KBM-7 (cell line): ENCODE measurements at regions not wholly inside any gene's neighbourhood (a gene's known extent, or its start where the extent isn't known, plus 50 kb on each side); places are given as distances from the start of the nearest gene placed in this dataset.
"Not testable (repeated sequence)": the region's sequence is repeated elsewhere in the genome, so short reads cannot be mapped to it uniquely, and the experiment has no call there.

Source experiments
- DNase-seq: peaks from one replicate; pipeline ENCODE4 v3.0.0-alpha.2; 2015
- in situ Hi-C: fragments of 300-500 bp; cut with MboI; formaldehyde crosslinking; loops from 2 replicates; pipeline ENCODE4 v1.14.3; 2020; ENCODE audit warnings: low sequenced_read_pairs, low pct_unique_long_range_greater_than_20kb, mixed read lengths

DNA sequence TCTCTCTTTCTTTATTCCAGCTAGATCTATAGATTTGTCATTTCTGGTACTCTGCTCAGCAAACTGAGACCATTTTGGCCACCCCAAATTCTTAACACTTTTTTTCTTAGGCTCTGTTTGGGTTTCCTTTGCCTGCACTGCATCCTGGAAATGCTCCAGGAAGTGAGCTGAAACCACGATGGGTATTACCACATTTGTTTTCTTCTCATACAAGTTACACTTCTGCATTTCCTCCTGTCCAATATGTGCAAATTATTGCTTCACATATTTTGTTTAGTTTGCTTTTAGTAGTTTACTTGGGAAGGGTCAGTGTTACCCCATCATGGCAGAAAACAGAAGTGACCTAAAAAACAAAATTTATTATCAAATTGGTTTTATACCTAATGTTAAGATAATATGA lies 498.6 kb upstream of the GRIN3A start:
- in situ Hi-C loops, result no loop called here
- DNase-seq, result no peak

DNA sequence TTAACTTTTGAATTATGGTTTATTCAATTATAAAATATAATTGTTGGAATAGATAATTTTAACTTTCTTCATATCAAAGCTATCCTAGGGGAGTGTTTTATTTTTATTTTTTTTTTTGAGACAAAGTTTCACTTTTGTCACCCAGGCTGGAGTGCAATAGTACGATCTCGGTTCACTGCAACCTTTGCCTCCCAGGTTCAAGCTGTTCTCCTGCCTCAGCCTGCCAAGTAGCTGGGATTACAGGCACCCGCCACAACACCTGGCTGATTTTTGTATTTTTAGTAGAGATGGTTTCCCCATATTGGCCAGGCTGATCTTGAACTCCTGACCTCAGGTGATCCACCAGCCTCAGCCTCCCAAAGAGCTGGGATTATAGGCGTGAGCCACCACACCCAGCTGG lies 489.0 kb upstream of the GRIN3A start:
- DNase-seq, in situ Hi-C loops: not testable (repeated sequence)

DNA sequence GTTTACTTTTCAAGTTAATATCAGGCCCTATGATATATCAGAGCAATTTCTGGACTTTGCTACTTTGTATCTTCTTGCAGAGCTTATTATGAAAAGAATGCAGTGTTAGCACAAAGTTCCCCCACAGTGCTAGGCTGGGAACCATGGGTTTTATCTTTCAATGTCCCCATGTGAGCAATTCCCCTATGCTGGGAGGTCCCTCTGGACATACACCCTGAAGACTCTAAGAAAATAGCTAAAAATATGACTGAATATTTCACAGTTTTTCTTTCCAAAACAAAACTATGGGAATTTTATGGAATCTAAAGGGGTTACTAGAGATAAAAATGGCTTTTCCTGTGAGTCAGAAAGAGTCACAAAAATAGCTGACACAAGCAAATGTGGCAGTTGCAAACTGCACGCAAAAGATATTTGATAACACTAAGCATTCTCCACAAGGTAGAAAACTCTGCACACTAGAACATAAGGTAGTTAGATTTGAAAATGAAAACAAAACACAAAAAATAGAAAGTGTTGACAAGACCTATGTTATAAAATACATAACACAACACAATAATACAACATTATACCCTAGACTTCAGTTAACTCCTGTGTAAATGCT lies 487.5 kb upstream of the GRIN3A start:
- no peak for DNase-seq
- in situ Hi-C loops, result no loop called here

DNA sequence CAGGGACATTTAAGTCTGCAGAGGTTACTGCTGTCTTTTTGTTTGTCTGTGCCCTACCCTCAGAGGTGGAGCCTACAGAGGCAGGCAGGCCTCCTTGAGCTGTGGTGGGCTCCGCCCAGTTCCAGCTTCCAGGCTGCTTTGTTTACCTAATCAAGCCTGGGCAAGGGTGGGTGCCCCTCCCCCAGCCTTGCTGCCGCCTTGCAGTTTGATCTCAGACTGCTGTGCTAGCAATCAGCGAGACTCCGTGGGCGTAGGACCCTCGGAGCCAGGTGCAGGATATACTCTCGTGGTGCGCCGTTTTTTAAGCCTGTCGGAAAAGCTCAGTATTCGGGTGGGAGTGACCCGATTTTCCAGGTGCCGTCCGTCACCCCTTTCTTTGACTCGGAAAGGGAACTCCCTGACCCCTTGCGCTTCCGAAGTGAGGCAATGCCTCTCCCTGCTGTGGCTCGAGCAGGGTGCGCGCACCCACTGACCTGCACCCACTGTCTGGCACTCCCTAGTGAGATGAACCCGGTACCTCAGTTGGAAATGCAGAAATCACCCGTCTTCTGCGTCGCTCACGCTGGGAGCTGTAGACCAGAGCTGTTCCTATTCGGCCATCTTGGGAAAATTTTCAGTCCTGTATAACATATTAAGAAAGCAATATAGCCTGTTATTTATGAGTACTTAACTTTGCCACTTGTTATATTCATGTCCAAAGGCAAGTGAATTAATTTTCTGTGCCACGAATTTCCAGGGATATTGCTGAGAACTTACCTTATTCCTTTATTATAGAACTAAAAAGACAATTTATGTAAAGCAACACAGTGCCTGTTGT lies 485.1 kb upstream of the GRIN3A start:
- in situ Hi-C loops, DNase-seq: not testable (repeated sequence)

DNA sequence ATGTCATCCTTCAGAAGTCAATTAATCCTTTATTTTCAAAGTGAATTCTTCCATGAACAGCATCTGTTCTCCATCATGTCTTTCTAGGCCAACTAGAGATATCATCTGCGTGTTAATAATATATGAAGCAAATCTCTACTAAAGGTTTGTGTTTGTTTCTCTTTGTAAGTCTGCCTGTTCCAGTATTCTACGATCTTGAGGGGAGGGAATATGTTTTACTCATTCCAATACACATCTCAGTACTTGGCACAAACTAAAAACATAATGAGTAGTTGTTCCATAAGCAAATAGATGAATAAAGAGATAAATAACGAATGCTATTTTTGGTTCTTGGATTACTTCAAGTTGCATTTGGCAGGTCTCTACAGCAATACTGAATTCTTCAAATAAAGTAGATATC lies 470.7 kb upstream of the GRIN3A start:
- in situ Hi-C loops, result no loop called here
- DNase-seq, result no peak

DNA sequence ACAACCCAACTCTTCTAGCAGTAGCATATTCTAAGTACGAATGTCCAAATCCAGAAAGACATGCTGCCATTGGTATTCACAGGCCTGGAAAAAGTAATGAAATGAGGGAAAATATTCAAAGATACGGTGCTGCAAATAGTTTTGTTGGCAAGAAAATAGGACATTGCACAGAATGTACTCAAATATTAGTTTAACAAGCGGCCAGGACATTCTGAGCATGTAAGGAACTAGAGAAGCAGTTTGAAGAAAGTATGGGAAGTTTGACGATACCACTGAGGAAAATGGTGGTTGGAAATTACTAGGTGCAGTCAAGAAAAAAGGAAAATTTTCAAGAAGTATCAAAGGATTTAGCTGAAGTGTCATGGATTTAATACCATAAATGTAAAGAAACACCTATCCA lies 468.0 kb upstream of the GRIN3A start:
- in situ Hi-C loops, result no loop called here
- DNase-seq, result no peak

DNA sequence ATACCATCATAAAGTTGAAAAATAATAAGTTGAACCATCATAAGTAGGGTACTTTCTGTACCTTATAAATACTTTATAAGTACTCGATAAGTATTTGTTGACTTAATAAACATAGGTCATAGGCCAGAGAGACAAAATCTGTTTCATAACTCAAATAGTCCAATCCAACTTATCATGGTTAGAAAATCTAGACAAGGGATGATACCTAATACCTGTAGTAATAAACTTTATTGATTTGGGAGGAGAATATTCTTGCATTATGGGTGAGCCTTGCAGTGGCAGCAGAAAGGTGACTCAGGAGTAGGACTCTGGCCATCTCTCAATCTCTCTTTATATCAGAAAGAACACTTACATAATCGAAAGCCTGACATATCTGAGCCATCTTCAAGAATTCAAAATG lies 466.8 kb upstream of the GRIN3A start:
- no peak for DNase-seq
- in situ Hi-C loops, result no loop called here

DNA sequence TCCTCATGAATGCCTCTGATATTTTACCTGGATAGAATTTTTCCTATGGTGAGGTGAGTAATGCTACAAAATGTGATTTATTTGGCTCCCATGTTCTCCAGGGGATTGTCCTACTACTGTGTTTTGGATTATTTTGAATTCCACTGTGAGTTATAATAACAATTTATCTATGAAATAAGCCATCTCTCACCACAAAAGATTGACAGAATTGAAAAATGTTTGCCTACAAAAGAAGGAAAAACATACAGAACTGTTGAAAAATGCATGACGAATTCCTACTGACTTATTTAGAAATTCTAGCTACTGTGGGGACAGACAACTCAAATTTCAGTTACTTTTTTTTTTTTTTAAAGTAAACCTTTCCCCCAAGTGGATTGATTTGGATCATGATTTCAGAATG lies 463.7 kb upstream of the GRIN3A start:
- in situ Hi-C loops, result no loop called here
- no peak for DNase-seq

DNA sequence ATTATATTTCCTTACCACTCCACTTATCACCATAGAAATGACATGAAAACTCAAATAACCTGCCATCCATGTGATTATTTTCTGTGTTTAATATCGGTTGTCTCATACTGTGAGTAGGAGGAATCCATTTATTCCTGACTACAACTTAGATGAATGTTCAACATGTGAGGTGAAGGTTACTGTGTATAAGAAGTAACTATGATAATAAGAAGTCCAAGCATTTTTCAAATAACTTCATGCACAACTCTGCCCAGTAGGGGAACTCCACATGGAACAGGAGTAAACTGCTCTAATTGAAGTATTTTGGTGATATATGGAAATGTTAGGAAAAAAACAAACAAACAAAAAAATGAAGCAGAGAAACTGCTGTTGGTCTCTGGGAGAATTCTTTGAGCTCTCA lies 447.5 kb upstream of the GRIN3A start:
- DNase-seq, result no peak
- in situ Hi-C loops, result no loop called here

DNA sequence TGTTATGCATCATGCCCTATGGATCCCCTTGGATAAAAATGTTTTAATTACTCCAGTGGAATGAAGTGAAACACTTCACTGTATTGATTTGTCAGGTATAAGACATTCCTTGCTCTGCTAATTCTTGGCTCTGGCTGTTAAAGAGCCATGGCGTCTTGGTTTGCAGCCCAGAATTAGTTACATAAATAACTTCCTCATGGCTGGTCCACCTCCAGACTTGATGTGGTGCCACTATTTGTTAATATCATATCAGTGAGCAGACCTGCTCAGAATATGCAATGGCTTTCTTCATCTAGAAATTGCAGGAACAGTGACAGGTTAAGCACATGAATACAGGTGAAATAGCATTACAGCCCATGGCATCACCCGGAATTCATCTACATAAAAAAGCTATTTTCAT lies 446.9 kb upstream of the GRIN3A start:
- no peak for DNase-seq
- in situ Hi-C loops, result no loop called here

DNA sequence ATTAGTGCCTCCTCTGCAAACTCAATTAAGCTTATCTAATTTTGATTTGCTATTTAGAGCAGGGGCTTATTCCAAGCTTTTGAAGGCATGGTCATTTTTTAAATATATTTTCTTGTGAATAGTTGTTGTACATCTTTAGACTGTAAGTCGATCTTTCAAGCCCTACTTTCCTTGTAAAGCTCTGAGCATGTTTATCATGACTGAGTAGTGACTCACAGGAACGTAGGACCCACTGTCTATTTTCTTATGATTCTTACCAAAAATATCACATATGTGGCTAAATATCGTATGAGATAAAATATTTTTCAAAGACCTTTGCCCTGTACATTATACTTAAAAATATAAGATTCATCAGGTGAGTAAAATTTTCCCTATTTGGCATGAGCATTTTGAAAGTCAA lies 440.4 kb upstream of the GRIN3A start:
- in situ Hi-C loops, result no loop called here
- no peak for DNase-seq

DNA sequence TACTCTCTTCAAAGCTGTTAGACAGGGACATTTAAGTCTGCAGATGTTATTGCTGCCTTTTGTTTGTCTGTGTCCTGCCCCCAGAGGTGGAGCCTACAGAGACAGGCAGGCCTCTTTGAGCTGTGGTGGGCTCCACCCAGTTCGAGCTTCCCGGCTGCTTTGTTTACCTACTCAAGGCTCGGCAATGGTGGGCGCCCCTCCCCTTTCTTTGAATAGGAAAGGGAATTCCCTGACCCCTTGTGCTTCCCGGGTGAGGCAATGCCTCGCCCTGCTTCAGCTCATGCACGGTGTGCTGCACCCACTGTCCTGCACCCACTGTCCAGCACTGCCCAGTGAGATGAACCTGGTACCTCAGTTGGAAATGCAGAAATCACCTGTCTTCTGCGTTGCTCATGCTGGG lies 435.8 kb upstream of the GRIN3A start:
- in situ Hi-C loops, DNase-seq: not testable (repeated sequence)

DNA sequence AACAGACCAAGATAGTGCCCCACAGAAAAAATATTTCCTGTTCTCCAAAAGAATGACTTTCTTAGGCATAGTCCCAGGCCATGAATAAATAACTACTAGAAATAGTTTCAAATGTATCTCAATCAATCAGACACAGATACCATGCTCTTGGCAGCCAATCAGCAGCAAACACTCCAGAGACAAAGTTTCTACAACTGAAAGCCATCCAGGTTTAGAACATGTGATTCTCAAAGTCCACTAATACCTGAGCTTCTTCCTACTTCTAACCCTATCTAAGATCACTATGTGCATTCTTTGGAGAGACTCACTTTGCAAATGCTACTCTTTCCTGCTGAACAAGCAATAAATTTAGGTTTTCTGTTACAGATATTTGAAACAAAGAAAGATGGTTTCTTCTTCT lies 425.8 kb upstream of the GRIN3A start:
- no peak for DNase-seq
- in situ Hi-C loops, result no loop called here

DNA sequence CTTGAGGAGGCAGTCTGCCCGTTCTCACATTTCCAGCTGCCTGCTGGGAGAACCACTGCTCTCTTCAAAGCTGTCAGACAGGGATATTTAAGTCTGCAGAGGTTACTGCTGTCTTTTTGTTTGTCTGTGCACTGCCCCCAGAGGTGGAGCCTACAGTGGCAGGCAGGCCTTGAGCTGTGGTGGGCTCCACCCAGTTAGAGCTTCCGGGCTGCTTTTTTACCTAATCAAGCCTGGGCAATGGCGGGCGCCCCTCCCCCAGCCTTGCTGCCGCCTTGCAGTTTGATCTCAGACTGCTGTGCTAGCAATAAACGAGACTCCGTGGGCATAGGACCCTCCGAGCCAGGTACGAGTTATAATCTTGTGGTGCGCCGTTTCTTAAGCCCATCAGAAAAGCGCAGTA lies 414.6 kb upstream of the GRIN3A start:
- not testable (repeated sequence) for DNase-seq

DNA sequence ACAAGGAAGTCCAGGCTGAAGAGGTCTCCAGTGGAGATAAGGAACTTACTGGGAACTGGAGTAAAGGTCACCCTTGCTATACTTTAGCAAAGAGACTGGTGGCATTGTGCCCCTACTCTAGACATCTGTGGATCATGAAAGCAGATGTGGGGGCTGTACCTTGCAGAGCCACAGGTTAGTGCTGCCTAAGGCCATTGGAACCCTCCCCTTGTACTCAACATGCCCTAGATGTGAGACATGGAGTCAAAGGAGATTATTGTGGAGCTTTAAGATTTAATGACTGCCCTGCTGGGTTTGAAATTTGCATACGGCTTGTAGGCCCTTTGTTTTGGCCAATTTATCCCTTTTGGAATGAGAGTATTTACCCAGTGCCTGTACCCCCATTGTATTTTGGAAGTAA lies 397.3 kb upstream of the GRIN3A start:
- no peak for DNase-seq
- in situ Hi-C loops, result no loop called here

More for the DNA sequence above, 414.6 kb upstream of the GRIN3A start:
- in situ Hi-C loops, result not testable (repeated sequence)

DNA sequence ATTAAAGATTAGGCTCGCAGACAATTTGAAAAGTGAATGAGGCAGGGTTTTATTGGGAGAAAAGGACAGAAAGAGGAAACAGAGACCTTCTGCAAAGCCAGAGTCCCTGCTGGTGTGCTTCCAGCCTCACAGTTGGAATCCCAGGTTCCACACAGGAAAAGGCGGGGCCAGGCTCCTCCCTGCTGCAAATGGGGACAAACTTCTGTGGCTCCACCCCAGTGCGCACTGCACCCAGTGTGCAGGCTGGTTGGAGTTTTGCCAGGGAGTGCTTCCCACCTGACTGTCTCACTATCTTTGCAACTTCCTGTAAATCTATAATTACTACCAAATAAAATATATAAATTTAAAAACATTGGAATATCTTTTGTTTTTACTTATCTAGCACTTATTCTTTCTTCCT lies 386.0 kb upstream of the GRIN3A start:
- in situ Hi-C loops, result no loop called here
- DNase-seq, result no peak

DNA sequence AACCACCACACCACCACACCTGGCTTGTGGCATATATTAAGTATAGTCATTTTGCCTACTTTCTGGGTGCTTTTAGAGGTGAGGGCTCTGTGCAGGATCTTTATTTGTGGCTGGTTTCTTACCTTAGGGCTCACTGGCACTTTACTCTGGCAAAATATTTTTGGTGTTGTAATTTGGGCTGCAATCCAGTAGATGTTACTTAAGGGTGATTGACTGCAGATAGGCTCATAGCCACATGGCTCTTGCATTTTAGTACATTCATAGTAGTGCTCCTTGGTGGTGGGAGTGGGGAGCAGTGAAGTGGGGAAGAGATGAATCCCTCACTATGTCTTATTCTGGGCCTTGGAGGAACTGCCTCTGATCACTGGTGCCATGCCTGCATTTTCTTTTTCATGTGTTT lies 376.1 kb upstream of the GRIN3A start:
- in situ Hi-C loops, result no loop called here
- DNase-seq, result no peak

DNA sequence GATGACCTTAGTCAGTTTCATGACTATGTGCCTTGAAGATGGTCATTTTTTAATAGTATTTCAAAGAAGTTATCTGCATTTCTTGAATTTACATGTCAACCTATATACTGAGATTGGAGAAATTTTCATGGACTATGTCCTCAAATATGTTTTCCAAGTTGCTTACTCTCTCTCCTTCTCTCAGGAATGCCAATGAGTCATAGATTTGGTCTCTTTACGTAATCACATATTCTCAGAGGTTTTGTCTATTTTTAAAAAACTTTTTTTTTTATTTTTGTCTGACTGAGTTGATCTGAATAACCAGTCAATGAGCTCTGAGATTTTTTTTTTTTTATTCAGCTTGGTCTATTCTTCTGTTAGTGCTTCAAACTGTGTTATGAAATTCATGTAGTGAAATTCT lies 374.7 kb upstream of the GRIN3A start:
- in situ Hi-C loops, result no loop called here
- DNase-seq, result no peak

DNA sequence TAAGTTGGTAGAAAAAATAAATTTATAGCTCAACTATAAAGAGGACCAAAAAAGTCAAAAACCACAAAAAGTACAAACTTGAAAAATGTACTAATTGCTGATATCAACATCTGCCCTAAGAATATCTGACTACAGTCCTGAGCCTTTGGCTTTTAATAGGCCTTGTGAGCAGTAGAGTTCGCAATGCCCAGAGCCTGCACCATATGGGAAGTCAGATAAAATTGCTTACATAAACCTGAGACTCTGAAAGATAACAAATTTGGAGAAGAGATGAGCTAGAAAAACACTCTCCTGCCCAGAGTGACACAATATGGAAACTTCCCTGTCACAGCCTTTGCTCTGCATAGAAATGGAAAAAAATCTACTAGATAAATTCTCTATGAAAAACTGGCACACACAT lies 368.0 kb upstream of the GRIN3A start:
- in situ Hi-C loops, result no loop called here
- DNase-seq, result no peak

DNA sequence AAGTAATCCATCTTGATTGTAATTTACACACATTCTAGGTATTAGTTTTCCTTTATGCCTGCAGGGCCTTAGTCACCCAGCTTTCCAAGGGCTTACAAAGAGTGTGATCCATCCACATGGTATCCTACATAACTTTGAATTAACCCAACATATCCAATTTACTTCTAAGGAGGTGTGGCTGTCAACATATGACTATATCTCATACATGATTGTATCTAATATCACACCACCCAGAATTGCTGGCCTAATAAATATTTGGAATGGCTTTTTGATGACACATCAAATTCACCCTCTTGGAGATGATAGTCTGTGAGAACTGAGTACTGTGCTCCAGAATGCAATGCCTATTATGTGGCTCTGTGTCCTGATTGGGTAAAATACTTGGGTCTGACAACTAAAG lies 363.3 kb upstream of the GRIN3A start:
- no peak for DNase-seq
- in situ Hi-C loops, result no loop called here

DNA sequence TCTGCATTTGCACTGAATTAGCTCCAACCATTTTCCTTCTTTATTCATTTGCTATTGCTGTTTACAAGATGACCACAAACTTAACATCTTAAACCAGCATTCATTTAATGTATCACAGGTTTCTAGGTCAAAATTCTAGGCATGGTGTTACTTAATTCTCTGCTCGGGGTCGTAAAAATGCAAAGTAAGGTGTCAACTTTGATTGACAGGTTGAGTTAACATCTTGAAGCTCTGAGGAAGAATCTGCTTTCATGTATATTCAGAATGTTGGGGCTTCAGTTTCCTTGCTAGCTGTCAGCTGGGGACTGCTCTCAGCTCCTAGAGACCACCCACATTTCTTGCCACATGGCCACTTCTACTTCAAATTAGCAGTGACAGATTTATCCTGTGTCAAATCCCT lies 348.7 kb upstream of the GRIN3A start:
- in situ Hi-C loops, result no loop called here
- DNase-seq, result no peak
